ENCODE measurements at regions not wholly inside any gene's neighbourhood (a gene's known extent, or its start where the extent isn't known, plus 50 kb on each side); places are given as distances from the start of the nearest gene placed in this dataset.

GRCh38 chr10:4247379-4247778 lies 462.4 kb upstream of the KLF6 start:
- TF ChIP-seq, protein P1, sequence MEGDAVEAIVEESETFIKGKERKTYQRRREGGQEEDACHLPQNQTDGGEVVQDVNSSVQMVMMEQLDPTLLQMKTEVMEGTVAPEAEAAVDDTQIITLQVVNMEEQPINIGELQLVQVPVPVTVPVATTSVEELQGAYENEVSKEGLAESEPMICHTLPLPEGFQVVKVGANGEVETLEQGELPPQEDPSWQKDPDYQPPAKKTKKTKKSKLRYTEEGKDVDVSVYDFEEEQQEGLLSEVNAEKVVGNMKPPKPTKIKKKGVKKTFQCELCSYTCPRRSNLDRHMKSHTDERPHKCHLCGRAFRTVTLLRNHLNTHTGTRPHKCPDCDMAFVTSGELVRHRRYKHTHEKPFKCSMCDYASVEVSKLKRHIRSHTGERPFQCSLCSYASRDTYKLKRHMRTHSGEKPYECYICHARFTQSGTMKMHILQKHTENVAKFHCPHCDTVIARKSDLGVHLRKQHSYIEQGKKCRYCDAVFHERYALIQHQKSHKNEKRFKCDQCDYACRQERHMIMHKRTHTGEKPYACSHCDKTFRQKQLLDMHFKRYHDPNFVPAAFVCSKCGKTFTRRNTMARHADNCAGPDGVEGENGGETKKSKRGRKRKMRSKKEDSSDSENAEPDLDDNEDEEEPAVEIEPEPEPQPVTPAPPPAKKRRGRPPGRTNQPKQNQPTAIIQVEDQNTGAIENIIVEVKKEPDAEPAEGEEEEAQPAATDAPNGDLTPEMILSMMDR (IDR thresholded peaks at IDR 0.05; ENCODE audit: poor library complexity) = no peak
- TF ChIP-seq EZH2phosphoT487 (IDR thresholded peaks at IDR 0.05; ENCODE audit: low read depth, severe bottlenecking, unreplicated experiment) (no peak), EZH2 (IDR thresholded peaks at IDR 0.05; ENCODE audit: borderline replicate concordance) (no peak)
